Kasumi-1 (cell line): ENCODE measurements at regions not wholly inside any gene's neighbourhood (a gene's known extent, or its start where the extent isn't known, plus 50 kb on each side); places are given as distances from the start of the nearest gene placed in this dataset.

Experiments
- DNase-seq, 2 experiments: peaks; one replicate each; lab custom pipeline; 2025; lab: John Stamatoyannopoulos, UW

- no peak for DNase-seq
Measured at GRCh38 chr7:45971171-45971570, 50.1 kb upstream of the IGFBP3 start.
